ENCODE measurements at regions not wholly inside any gene's neighbourhood (a gene's known extent, or its start where the extent isn't known, plus 50 kb on each side); places are given as distances from the start of the nearest gene placed in this dataset.
"Not testable (repeated sequence)": the region's sequence is repeated elsewhere in the genome, so short reads cannot be mapped to it uniquely, and the experiment has no call there.

GRCh38 chr2:237238249-237238648 is 152.6 kb downstream of the COPS8 start:
- TF ChIP-seq, protein P1, sequence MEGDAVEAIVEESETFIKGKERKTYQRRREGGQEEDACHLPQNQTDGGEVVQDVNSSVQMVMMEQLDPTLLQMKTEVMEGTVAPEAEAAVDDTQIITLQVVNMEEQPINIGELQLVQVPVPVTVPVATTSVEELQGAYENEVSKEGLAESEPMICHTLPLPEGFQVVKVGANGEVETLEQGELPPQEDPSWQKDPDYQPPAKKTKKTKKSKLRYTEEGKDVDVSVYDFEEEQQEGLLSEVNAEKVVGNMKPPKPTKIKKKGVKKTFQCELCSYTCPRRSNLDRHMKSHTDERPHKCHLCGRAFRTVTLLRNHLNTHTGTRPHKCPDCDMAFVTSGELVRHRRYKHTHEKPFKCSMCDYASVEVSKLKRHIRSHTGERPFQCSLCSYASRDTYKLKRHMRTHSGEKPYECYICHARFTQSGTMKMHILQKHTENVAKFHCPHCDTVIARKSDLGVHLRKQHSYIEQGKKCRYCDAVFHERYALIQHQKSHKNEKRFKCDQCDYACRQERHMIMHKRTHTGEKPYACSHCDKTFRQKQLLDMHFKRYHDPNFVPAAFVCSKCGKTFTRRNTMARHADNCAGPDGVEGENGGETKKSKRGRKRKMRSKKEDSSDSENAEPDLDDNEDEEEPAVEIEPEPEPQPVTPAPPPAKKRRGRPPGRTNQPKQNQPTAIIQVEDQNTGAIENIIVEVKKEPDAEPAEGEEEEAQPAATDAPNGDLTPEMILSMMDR (IDR thresholded peaks at IDR 0.05) = no peak
- Mint-ChIP-seq H3K27me3 (ENCODE audit: insufficient read depth) (peaks cover 4% of the 10 kb centered on the region), H3K36me3 (ENCODE audit: low read depth) (peaks cover 22% of the 10 kb centered on the region), H3K4me3 (no peak overlapping the region), H3K27ac (no peak overlapping the region), H3K9me3 (peaks cover 28% of the 10 kb centered on the region), H3K4me1 (ENCODE audit: low read depth) (peaks cover 38% of the 10 kb centered on the region)
- DNase-seq = no peak

DNA sequence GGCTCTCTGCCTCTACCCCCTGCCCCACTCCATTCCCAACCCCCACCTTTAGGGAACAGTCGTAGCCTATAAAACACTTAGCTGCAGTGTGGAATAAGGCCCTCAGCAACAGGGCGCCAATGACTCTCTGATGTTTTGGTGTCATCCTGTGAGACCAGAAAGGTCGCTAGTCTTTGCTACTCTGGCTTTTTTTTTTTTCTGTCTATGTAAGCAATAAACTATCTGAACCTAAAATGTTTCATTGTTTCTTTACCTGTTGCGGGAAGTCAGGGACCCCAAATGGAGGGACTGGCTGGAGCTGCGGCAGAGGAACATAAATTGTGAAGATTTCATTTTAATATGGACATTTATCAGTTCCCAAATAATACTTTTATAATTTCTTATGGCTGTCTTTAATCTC is 154.6 kb downstream of the COPS8 start:
- Mint-ChIP-seq H3K4me1 (ENCODE audit: low read depth) (peaks cover 27% of the 10 kb centered on the region), H3K4me3 (no peak overlapping the region), H3K36me3 (ENCODE audit: low read depth) (peaks cover 22% of the 10 kb centered on the region), H3K9me3 (peaks cover 28% of the 10 kb centered on the region), H3K27ac (no peak overlapping the region), H3K27me3 (ENCODE audit: insufficient read depth) (no peaks in the 10 kb centered on the region)
- TF ChIP-seq, protein P1 (IDR thresholded peaks at IDR 0.05) = no peak
- DNase-seq = no peak

DNA sequence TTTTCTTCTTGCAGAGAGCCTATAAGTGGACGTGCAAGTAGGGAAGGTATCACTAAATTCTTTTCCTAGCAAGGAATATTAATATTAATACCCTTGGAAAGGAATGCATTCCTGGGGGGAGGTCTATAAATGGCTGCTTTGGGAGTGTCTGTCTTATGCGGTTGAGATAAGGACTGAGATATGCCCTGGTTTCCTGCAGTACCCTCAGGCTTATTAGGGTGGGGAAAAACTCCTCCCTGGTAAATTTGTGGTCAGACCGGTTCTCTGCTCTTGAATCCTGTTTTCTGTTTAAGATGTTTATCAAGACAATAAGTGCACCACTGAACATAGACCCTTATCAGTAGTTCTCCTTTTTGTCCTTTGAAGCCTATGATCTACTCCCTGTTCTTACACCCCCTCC is 155.2 kb downstream of the COPS8 start:
- not testable (repeated sequence) for H3K4me3 Mint-ChIP-seq; H3K27me3 Mint-ChIP-seq (ENCODE audit: insufficient read depth); H3K27ac Mint-ChIP-seq; DNase-seq
- Mint-ChIP-seq H3K4me1 (ENCODE audit: low read depth) (peaks cover 21% of the 10 kb centered on the region), H3K36me3 (ENCODE audit: low read depth) (peaks cover 27% of the 10 kb centered on the region), H3K9me3 (peaks cover 28% of the 10 kb centered on the region)

- no peak overlapping the region for H3K27ac Mint-ChIP-seq
- DNase-seq = no peak
- no peaks in the 10 kb centered on the region for H3K27me3 Mint-ChIP-seq (ENCODE audit: insufficient read depth)
- H3K4me3 Mint-ChIP-seq = no peak overlapping the region
- TF ChIP-seq, protein P1 (IDR thresholded peaks at IDR 0.05) = no peak
- H3K9me3 Mint-ChIP-seq = peaks cover 28% of the 10 kb centered on the region
- peaks cover 10% of the 10 kb centered on the region for H3K4me1 Mint-ChIP-seq (ENCODE audit: low read depth)
- peaks cover 28% of the 10 kb centered on the region for H3K36me3 Mint-ChIP-seq (ENCODE audit: low read depth)
These were observed 156.4 kb downstream of the COPS8 start for GRCh38 chr2:237242091-237242536.

- Mint-ChIP-seq H3K4me1 (ENCODE audit: low read depth) (peaks cover 10% of the 10 kb centered on the region), H3K4me3 (no peak overlapping the region), H3K9me3 (peaks cover 28% of the 10 kb centered on the region), H3K27ac (no peak overlapping the region), H3K36me3 (ENCODE audit: low read depth) (peaks cover 28% of the 10 kb centered on the region), H3K27me3 (ENCODE audit: insufficient read depth) (no peaks in the 10 kb centered on the region)
- DNase-seq = no peak
- TF ChIP-seq, protein P1 (IDR thresholded peaks at IDR 0.05) = no peak
These were observed 157.8 kb downstream of the COPS8 start for GRCh38 chr2:237243487-237243886.

DNA sequence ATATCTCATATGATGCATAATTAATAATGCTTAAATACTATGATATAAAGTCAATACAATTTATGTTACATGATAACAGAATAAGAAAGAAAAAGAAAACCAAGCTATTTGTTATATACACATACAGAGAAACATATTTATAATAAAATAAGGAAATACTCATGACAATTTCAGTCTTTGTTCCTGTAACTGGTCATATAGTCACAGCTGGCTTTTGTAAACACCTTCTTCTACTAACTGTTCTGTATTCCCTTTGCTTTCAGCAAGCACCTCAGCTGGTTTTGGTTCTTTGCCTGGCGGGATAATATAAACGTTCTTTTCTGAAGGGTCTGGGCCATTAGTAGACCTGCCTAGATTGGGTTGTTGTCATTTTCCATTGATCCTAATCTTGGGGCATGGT is 158.5 kb downstream of the COPS8 start:
- TF ChIP-seq, protein P1 (IDR thresholded peaks at IDR 0.05) = no peak
- no peak for DNase-seq
- Mint-ChIP-seq H3K9me3 (peaks cover 31% of the 10 kb centered on the region), H3K4me1 (ENCODE audit: low read depth) (peaks cover 11% of the 10 kb centered on the region), H3K4me3 (no peak overlapping the region), H3K27ac (no peak overlapping the region), H3K36me3 (ENCODE audit: low read depth) (peaks cover 28% of the 10 kb centered on the region), H3K27me3 (ENCODE audit: insufficient read depth) (no peaks in the 10 kb centered on the region)

Measured in HFFc6 (cell line).